GM21737 (cell line): ENCODE measurements at regions not wholly inside any gene's neighbourhood (a gene's known extent, or its start where the extent isn't known, plus 50 kb on each side); places are given as distances from the start of the nearest gene placed in this dataset.

Experiments
- ATAC-seq: cut with Tn5 transposase; IDR thresholded peaks from one replicate; pipeline ENCODE4 v1.9.1; 2021; ENCODE audit warnings: mild to moderate bottlenecking, moderate library complexity; ENCODE audit not compliant: unreplicated experiment

DNA sequence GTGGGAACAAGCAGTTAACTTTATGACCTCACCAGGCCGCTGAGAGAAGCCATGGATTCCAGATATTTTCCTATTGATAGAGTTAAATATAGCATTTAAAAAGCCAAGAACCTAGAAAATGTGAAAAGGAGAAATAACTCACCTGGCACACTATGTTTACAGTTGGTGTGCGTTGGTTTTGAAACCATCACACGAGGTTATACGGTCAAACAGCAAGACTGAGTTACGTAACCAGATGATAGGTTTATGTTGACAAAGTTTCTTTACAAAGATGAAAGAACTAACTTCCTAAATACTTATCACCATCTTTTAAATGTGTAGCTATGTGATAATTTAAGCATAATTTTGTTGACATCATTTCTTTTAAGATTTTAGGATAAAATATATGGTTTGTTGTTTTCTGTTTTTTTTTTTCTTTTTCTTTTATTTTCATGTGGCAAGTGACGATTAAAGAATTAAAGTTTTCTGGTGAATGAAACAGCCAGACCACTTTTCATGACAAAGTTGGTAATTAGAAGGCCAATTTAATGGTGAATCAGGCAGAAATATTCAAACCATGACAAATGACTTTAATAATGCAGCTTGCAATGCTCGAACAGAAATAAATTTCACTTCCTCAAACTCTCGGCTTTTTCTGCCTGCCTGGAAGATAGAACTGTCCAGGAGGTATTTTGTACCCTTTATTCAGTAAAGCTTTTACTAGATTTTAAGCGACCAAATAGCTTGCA, 339.1 kb upstream of the OBI1 start:
- no peak for ATAC-seq

DNA sequence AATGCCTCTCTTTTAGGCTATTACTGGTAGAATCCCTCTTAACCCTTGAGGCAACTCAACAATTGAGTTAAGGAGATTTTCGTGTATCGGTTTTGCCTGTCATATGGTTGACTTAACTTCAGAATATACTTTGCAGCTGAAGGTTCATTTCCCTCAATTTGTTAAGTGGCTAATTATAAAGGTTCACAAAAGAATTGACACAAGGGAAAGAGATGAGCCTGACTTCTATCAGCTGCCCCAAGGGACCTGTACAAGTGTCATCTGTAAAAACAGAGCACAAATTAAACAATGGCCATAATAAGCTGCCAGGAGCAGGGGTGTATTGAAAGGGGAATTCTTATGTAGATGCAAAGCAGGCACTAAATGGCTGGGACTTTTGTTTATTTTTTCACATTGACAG, 334.8 kb upstream of the OBI1 start:
- ATAC-seq: no peak

GRCh38 chr13:78981913-78982312, 323.0 kb upstream of the OBI1 start:
- ATAC-seq: no peak

GRCh38 chr13:78979349-78979748, 320.4 kb upstream of the OBI1 start:
- no peak for ATAC-seq

DNA sequence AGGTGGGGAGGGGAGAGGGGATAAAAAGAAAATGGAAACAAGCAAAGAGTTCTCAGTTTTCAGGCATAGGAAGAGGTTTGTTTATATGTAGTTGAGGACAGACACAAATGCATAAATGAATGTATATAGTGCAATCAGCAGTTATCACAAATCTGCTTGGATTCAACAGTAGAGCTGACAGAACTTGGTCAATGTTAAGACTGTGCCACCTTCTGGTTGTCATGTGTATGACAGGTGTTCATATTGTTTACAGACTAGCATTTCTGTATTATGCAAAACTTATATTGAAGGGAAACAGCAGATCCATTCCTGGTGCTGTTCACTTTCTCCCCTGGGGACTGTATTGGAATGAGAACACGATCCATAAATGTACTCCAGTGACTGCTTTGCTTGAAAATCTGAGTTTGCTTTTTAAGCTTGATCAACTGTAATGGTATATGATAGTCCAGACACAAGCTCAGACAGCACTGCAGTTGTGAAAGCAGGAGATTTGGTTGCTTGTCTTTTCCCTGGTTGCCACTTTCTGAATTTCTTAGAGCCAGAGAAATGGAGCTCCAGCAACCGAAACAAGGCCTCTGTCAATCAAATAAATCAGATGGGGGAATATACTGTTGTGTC, 319.5 kb upstream of the OBI1 start:
- ATAC-seq: peak; percentile 97

GRCh38 chr13:78977311-78977710, 318.4 kb upstream of the OBI1 start:
- no peak for ATAC-seq

DNA sequence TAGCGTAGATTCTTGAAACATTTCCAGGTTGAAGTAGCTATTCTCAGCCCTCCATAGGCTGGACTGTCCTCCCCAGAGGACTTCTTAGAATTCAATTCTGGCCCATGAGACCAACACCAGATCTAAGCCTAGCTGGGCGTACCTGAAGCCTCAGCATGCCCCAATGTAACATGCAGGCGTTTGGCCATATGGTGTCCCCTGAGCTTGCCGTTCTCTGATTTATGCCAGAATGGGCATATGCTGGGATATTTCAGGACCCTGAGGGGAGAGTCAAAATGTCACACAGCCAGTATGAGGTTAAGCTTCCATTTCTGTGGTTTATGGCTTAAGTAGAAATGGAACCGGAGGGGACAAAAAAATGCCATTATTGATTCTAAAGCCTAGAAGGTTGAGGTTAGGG, 317.7 kb upstream of the OBI1 start:
- no peak for ATAC-seq

- no peak for ATAC-seq
Observed at GRCh38 chr13:78972561-78972960, 313.6 kb upstream of the OBI1 start.

DNA sequence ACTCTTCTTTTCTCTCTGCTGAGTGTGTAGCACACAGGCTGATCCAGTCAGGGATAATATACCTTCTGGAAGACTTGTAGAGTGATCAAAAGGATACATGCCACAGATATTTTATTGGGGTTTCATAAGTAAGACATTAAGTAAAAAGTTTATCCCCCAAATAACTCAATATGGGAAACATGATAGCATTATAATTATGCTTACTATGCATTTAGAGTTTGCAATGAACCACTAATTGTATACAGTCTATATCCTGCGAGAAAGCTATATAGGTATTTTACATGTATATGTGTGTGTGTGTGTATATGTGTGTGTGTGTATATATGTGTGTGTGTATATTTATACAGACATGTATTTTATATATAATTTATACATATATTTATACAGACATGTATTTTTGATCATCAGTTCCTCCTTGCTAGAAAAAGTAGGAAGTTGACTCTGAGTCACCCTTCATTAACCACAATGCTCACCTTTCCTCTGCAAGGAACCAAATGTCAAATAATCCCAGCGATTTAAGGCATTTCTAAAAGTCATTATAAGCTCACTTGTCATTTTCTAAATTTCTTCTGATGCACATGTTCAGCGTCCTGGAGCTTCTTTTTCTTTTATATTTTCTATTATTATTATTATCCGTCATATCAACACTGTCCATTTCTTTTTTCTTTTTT, 312.5 kb upstream of the OBI1 start:
- ATAC-seq: no peak

DNA sequence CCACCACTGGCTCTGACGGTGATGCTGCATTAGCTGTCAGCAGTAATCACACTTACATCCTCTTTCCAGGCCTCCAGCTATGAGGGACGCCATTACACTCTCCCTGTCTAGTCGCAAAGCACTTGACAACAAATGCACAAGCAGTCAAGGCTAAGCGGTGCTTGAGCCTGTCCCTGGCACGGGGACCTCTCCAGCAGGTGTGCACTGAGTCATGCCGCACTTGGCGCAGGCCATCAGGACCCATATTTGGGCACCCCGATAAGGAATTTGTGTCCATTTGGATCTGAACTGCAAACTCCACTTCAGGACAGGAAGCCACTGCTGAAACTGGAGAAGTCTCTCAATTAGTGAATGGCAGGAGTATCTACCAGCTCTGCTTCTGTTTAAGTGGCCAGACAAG, 301.9 kb upstream of the OBI1 start:
- ATAC-seq: no peak

- ATAC-seq: no peak
Observed at GRCh38 chr13:78958006-78958405, 299.1 kb upstream of the OBI1 start.

DNA sequence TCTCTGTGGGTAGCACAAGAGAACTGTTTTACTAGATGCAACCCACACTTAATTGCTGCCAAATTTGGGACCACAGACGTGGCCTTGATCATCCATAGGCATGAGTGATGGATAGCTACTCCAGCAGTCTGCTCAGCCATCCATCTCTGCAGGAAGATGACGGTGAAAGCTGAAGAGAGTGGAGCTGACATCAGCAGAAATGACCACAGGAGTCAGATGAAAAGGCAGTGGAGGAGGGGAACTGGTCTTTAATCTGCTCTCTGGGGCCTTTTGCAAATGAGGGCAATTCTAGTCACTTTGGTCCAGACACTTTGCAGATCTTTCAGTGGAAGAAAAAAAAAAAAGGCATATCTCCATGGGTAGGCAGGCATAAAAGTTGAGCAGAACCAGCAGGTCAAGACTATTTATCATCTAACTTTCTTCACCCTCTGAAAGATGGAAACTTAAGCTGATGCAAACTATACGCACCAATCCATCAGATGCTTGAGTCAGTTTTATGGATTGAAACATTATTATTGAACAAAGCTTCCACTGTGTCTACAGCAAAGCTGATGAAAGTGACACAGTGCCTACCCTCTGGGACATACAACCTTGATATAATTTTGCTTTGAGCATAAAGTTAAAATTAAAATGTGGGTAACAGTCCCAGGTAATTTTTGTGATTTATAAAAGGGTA, 281.6 kb upstream of the OBI1 start:
- ATAC-seq: no peak

DNA sequence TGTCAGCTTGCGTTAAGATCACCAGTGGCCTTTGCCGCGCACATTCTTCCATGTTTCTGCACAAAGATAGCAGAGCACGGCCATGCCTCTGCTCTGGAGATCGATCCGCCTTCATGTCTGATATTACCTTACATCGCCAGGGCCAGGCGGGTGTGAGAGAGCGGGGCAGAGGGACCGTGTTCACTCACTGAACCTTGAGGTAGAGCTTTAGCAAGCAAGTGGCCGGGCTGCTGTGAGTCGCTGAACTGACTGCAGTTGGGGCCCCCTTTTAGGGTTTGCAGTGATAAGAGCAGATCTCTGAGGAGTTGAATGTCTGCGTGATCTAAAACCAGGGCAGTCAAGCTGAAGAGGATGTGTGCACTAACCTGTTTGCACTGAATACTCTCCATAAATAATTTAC, 275.4 kb upstream of the OBI1 start:
- no peak for ATAC-seq

- no peak for ATAC-seq
Observed at GRCh38 chr13:78915015-78915414, 256.1 kb upstream of the OBI1 start.

DNA sequence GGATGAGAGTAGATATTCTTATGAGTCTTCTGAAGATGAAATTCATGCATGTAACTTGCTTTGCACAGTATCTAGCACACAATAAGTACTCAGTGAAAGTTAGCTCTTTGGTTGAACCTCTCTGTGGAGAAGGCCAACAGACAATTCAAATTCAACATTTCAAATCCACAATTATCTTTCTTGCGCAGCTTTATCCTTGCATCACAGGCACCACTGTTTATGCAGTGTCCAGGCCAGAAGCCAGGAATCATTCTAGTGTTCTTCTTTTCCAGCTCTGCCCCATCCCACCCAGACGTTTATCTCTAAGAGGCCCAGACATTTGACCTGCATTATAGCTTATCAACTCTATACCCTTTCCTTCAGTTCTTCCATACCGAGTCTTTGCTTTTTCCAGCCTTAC, 254.7 kb upstream of the OBI1 start:
- no peak for ATAC-seq

DNA sequence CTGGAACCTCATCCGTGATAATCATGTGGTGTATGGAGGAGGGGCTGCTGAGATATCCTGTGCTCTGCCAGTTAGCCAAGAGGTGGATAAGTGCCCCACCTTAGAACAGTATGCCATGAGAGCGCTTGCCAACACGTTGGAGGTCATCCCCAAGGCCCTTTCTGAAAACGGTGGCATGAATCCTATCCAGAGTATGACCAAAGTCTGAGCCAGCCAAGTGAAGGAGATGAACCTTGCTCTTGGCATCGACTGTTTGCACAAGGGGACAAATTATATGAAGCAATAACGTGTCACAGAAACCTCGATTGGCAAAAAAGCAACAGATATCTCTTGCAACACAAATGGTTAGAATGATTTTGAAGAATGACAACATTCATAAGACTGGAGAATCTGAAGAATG, 251.2 kb upstream of the OBI1 start:
- no peak for ATAC-seq

GRCh38 chr13:78909276-78909675, 250.3 kb upstream of the OBI1 start:
- no peak for ATAC-seq

DNA sequence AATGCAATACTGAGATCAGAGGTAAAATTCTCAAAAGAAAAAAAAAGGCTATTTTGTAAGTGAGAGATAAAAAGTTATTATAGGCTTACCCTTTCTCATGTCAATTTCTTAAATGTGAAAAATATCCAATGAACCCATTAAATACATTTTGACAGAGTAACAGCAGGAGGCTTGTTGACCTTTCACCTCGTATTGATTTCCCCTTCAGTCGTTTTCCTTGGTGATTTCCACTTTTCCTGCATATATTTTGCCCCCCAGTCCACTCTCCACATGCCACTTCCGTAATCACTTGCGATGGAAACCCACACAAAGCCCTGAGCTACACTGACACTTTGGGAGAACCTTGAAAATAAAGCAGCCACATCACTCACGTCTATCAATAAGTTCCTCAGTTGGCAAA, 248.1 kb upstream of the OBI1 start:
- no peak for ATAC-seq

- no peak for ATAC-seq
Observed at GRCh38 chr13:78897200-78897599, 238.2 kb upstream of the OBI1 start.

- ATAC-seq: no peak
Observed at GRCh38 chr13:78884571-78884970, 225.6 kb upstream of the OBI1 start.

DNA sequence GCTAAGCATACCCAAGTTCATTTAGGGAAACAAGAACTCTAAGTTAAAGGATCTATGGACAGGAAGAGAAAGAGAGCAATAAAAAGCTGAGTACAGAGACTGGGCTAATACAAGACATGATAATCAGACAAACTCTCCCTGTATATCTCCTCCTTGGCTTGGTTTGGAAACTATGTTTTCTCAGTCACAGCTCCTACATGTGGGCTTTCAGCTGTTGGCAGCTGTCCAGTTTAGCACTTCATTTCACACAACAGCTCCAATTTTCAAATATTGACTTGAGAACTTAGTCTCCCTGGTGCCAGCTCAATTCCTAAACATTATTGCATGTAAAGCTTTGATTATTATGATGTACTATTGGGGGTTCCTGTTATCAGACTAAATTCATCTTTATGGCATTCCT, 222.8 kb upstream of the OBI1 start:
- ATAC-seq: no peak

GRCh38 chr13:78881054-78881453, 222.1 kb upstream of the OBI1 start:
- no peak for ATAC-seq
